ENCODE measurements at regions not wholly inside any gene's neighbourhood (a gene's known extent, or its start where the extent isn't known, plus 50 kb on each side); places are given as distances from the start of the nearest gene placed in this dataset.

DNA sequence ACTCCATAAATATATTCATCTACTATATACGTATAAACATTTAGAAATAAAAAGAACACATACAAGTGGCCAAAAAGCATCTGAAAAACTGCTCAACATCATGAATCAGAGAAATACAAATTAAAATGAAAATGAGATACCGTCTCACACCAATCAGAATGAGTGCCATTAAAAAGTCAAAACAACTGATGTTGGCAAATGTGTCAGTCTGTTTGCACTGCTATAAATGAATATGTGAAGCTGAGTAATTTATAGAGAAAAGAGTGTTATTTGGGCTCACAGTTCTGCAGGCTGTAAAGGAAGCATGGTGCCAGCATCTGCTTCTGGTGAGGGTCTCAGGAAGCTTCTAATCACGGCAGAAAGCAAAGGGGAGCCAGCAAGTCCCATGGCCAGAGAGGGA lies 620.3 kb upstream of the CCDC54 start:
- TF ChIP-seq, protein P1, sequence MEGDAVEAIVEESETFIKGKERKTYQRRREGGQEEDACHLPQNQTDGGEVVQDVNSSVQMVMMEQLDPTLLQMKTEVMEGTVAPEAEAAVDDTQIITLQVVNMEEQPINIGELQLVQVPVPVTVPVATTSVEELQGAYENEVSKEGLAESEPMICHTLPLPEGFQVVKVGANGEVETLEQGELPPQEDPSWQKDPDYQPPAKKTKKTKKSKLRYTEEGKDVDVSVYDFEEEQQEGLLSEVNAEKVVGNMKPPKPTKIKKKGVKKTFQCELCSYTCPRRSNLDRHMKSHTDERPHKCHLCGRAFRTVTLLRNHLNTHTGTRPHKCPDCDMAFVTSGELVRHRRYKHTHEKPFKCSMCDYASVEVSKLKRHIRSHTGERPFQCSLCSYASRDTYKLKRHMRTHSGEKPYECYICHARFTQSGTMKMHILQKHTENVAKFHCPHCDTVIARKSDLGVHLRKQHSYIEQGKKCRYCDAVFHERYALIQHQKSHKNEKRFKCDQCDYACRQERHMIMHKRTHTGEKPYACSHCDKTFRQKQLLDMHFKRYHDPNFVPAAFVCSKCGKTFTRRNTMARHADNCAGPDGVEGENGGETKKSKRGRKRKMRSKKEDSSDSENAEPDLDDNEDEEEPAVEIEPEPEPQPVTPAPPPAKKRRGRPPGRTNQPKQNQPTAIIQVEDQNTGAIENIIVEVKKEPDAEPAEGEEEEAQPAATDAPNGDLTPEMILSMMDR (IDR thresholded peaks at IDR 0.05) = no peak
- TF ChIP-seq POLR2A (IDR thresholded peaks at IDR 0.05) = no peak

All from uterus (tissue), 2 donors.